GM23338 (cell line): ENCODE measurements at regions not wholly inside any gene's neighbourhood (a gene's known extent, or its start where the extent isn't known, plus 50 kb on each side); places are given as distances from the start of the nearest gene placed in this dataset.

ENCODE experiments used
- ATAC-seq: fragments of 200-7000 bp; cut with Tn5 transposase; 3 replicates; pipeline ENCODE4 v1.9.1; 2020
- DNase-seq: peaks from one replicate; pipeline ENCODE4 v3.0.0-alpha.2; 2015; ENCODE audit warnings: low spot score
- H2AFZ ChIP-seq: fragments of 200-600 bp; sonication (generic); 2 replicates; pipeline ENCODE4 v1.8.0; 2016; ENCODE audit warnings: antibody characterized with exemption, mild to moderate bottlenecking, moderate library complexity
- H3F3A ChIP-seq: fragments of 200-600 bp; sonication (generic); replicated peaks from 2 replicates; pipeline ENCODE4 v1.8.0; 2017; ENCODE audit warnings: antibody characterized with exemption, mixed run types, low read depth
- H3K27ac ChIP-seq: fragments of 200-600 bp; sonication (generic); 2 replicates; pipeline ENCODE4 v1.6.1; 2016; ENCODE audit warnings: low read depth
- H3K27me3 ChIP-seq: fragments of 200-600 bp; sonication (generic); 2 replicates; pipeline ENCODE4 v1.8.0; 2016; ENCODE audit warnings: mild to moderate bottlenecking, mixed run types, moderate library complexity; ENCODE audit not compliant: insufficient read depth
- H3K36me3 ChIP-seq: fragments of 200-600 bp; sonication (generic); 2 replicates; pipeline ENCODE4 v1.8.0; 2016; ENCODE audit warnings: mild to moderate bottlenecking; ENCODE audit not compliant: insufficient read depth
- H3K4me1 ChIP-seq: fragments of 200-600 bp; sonication (generic); 2 replicates; pipeline ENCODE4 v1.8.0; 2016; ENCODE audit warnings: mild to moderate bottlenecking, moderate library complexity; ENCODE audit not compliant: insufficient read depth
- H3K4me2 ChIP-seq: fragments of 200-600 bp; sonication (generic); 2 replicates; pipeline ENCODE4 v1.7.1; 2017; ENCODE audit warnings: mixed run types
- H3K4me3 ChIP-seq: fragments of 200-600 bp; sonication (generic); 2 replicates; pipeline ENCODE4 v1.6.1; 2016; ENCODE audit warnings: mixed run types
- H3K79me2 ChIP-seq: fragments of 200-600 bp; sonication (generic); replicated peaks from 2 replicates; pipeline ENCODE4 v1.8.0; 2017; ENCODE audit warnings: mild to moderate bottlenecking; ENCODE audit not compliant: insufficient read depth
- H3K9me2 ChIP-seq: fragments of 200-600 bp; sonication (generic); 2 replicates; pipeline ENCODE4 v1.8.0; 2017; ENCODE audit not compliant: insufficient read depth
- H4K20me1 ChIP-seq: fragments of 200-600 bp; sonication (generic); replicated peaks from 2 replicates; pipeline ENCODE4 v1.8.0; 2017; ENCODE audit warnings: mild to moderate bottlenecking; ENCODE audit not compliant: insufficient read depth
- H3K27ac Mint-ChIP-seq: 2 replicates; pipeline ENCODE4 v1.8.0; 2020; ENCODE audit warnings: inconsistent platforms, mild to moderate bottlenecking, moderate library complexity, mixed read lengths
- H3K27me3 Mint-ChIP-seq: 3 replicates; pipeline ENCODE4 v1.8.0; 2022; ENCODE audit warnings: low read depth, mild to moderate bottlenecking, moderate library complexity, mixed read lengths, inconsistent platforms; ENCODE audit not compliant: insufficient read depth, poor library complexity
- H3K36me3 Mint-ChIP-seq: 3 replicates; pipeline ENCODE4 v1.8.0; 2021; ENCODE audit warnings: low read depth, mild to moderate bottlenecking, inconsistent platforms, moderate library complexity, mixed read lengths
- H3K4me1 Mint-ChIP-seq: 3 replicates; pipeline ENCODE4 v1.8.0; 2020; ENCODE audit warnings: mild to moderate bottlenecking, inconsistent platforms, mixed read lengths
- H3K4me3 Mint-ChIP-seq: 3 replicates; pipeline ENCODE4 v1.8.0; 2021; ENCODE audit warnings: moderate library complexity, mild to moderate bottlenecking, inconsistent platforms, mixed read lengths
- H3K9me3 Mint-ChIP-seq: 3 replicates; pipeline ENCODE4 v1.8.0; 2020; ENCODE audit warnings: moderate library complexity, mild to moderate bottlenecking, inconsistent platforms, mixed read lengths
- CREB1 ChIP-seq: fragments of 250-450 bp; sonication (Bioruptor Pico); IDR thresholded peaks from 2 replicates; pipeline ENCODE4 v1.5.0; 2020; ENCODE audit warnings: low read depth, mild to moderate bottlenecking, moderate library complexity
- ETS1 ChIP-seq: IDR thresholded peaks from 2 replicates; pipeline ENCODE4 v1.6.1; 2016; ENCODE audit warnings: antibody characterized with exemption
- EZH2 ChIP-seq: fragments of 200-600 bp; sonication (generic); IDR thresholded peaks from one replicate; pipeline ENCODE4 v1.8.0; 2017; ENCODE audit warnings: antibody characterized with exemption, mild to moderate bottlenecking, low read depth; ENCODE audit not compliant: unreplicated experiment
- EZH2phosphoT487 ChIP-seq: fragments of 200-600 bp; sonication (generic); IDR thresholded peaks from one replicate; pipeline ENCODE4 v1.8.1; 2018; ENCODE audit warnings: antibody characterized with exemption; ENCODE audit not compliant: unreplicated experiment
- JUNB ChIP-seq: IDR thresholded peaks from one replicate; pipeline ENCODE4 v1.6.1; 2016; ENCODE audit warnings: antibody characterized with exemption; ENCODE audit not compliant: unreplicated experiment
- NANOG ChIP-seq: IDR thresholded peaks from 2 replicates; pipeline ENCODE4 v1.6.1; 2016; ENCODE audit warnings: antibody characterized with exemption, borderline replicate concordance
- POLR2AphosphoS5 ChIP-seq: IDR thresholded peaks from 2 replicates; pipeline ENCODE4 v1.6.1; 2016; ENCODE audit warnings: antibody characterized with exemption, low read depth
- REST ChIP-seq: IDR thresholded peaks from one replicate; pipeline ENCODE4 v1.6.1; 2018; ENCODE audit warnings: antibody characterized with exemption; ENCODE audit not compliant: unreplicated experiment
- STAT1 ChIP-seq: IDR thresholded peaks from one replicate; pipeline ENCODE4 v1.6.1; 2016; ENCODE audit warnings: antibody characterized with exemption; ENCODE audit not compliant: unreplicated experiment
- ZNF114 ChIP-seq: fragments of 250-450 bp; sonication (Bioruptor Pico); IDR thresholded peaks from 2 replicates; pipeline ENCODE4 v1.5.0; 2020; ENCODE audit warnings: mild to moderate bottlenecking, moderate library complexity
- ZNF331 ChIP-seq: fragments of 250-450 bp; sonication (Bioruptor Pico); IDR thresholded peaks from 2 replicates; pipeline ENCODE4 v1.5.0; 2020; ENCODE audit warnings: low read depth, mild to moderate bottlenecking, moderate library complexity
- TF ChIP-seq, protein P1 (sequence below), 2 experiments: fragments of 200-600 bp in 1 of 2; sonication (generic) in 1 of 2; conservative IDR thresholded peaks; 2 replicates each; pipeline versions ENCODE4 v1.5.1 to v1.6.1; 2016 to 2017; ENCODE audit warnings: antibody characterized with exemption in 2 of 2, low read depth in 2 of 2, mild to moderate bottlenecking in 2 of 2, moderate library complexity in 1 of 2
- TF ChIP-seq, protein P2 (sequence below): fragments of 250-450 bp; sonication (Bioruptor Pico); IDR thresholded peaks from 2 replicates; pipeline ENCODE4 v1.5.0; 2020; ENCODE audit warnings: mild to moderate bottlenecking, moderate library complexity

DNA sequence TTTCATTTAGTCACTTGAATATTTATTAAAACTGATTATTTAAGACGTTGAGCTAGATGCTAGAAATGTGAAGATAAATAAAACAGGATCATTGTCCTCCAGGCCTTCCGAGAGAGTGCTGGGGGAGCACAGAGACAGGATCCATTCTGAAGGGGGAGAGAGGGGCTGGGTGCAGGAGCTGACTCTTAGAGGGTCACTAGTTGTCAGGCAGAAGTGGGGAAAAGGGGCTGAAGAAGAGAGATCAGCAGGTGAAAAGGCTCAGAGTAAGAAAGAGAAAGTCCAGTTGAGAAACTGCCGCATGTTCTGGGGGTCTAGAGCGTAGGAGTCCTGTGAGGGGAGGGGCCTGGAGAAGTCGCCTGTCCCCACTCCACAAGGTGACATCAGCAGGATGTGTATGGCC is 206.2 kb upstream of the SNX19 start:
- Histone ChIP-seq H3K36me3 (no peaks in the 10 kb centered on the region), H3K4me3 (no peak overlapping the region), H3K27ac (no peak overlapping the region), H3K9me2 (no peaks in the 10 kb centered on the region), H3F3A (no peaks in the 10 kb centered on the region), H4K20me1 (no peaks in the 10 kb centered on the region), H3K79me2 (no peaks in the 10 kb centered on the region), H2AFZ (no peak overlapping the region), H3K27me3 (no peaks in the 10 kb centered on the region), H3K4me2 (no peak overlapping the region), H3K4me1 (peaks cover 8% of the 10 kb centered on the region)
- Mint-ChIP-seq H3K27me3 (peaks cover 3% of the 10 kb centered on the region), H3K4me3 (no peak overlapping the region), H3K9me3 (peaks cover 5% of the 10 kb centered on the region; the same call in 2 of the 3 replicates), H3K36me3 (no peaks in the 10 kb centered on the region), H3K4me1 (peaks cover 10% of the 10 kb centered on the region), H3K27ac (no peak overlapping the region)
- no peak for TF ChIP-seq STAT1
- no peak for TF ChIP-seq EZH2
- no peak for TF ChIP-seq NANOG
- no peak for TF ChIP-seq EZH2phosphoT487
- TF ChIP-seq, protein P1, sequence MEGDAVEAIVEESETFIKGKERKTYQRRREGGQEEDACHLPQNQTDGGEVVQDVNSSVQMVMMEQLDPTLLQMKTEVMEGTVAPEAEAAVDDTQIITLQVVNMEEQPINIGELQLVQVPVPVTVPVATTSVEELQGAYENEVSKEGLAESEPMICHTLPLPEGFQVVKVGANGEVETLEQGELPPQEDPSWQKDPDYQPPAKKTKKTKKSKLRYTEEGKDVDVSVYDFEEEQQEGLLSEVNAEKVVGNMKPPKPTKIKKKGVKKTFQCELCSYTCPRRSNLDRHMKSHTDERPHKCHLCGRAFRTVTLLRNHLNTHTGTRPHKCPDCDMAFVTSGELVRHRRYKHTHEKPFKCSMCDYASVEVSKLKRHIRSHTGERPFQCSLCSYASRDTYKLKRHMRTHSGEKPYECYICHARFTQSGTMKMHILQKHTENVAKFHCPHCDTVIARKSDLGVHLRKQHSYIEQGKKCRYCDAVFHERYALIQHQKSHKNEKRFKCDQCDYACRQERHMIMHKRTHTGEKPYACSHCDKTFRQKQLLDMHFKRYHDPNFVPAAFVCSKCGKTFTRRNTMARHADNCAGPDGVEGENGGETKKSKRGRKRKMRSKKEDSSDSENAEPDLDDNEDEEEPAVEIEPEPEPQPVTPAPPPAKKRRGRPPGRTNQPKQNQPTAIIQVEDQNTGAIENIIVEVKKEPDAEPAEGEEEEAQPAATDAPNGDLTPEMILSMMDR (conservative IDR thresholded peaks at IDR 0.05; ENCODE audit: low read depth in 2 of 2) = no peak
- TF ChIP-seq, protein P2, sequence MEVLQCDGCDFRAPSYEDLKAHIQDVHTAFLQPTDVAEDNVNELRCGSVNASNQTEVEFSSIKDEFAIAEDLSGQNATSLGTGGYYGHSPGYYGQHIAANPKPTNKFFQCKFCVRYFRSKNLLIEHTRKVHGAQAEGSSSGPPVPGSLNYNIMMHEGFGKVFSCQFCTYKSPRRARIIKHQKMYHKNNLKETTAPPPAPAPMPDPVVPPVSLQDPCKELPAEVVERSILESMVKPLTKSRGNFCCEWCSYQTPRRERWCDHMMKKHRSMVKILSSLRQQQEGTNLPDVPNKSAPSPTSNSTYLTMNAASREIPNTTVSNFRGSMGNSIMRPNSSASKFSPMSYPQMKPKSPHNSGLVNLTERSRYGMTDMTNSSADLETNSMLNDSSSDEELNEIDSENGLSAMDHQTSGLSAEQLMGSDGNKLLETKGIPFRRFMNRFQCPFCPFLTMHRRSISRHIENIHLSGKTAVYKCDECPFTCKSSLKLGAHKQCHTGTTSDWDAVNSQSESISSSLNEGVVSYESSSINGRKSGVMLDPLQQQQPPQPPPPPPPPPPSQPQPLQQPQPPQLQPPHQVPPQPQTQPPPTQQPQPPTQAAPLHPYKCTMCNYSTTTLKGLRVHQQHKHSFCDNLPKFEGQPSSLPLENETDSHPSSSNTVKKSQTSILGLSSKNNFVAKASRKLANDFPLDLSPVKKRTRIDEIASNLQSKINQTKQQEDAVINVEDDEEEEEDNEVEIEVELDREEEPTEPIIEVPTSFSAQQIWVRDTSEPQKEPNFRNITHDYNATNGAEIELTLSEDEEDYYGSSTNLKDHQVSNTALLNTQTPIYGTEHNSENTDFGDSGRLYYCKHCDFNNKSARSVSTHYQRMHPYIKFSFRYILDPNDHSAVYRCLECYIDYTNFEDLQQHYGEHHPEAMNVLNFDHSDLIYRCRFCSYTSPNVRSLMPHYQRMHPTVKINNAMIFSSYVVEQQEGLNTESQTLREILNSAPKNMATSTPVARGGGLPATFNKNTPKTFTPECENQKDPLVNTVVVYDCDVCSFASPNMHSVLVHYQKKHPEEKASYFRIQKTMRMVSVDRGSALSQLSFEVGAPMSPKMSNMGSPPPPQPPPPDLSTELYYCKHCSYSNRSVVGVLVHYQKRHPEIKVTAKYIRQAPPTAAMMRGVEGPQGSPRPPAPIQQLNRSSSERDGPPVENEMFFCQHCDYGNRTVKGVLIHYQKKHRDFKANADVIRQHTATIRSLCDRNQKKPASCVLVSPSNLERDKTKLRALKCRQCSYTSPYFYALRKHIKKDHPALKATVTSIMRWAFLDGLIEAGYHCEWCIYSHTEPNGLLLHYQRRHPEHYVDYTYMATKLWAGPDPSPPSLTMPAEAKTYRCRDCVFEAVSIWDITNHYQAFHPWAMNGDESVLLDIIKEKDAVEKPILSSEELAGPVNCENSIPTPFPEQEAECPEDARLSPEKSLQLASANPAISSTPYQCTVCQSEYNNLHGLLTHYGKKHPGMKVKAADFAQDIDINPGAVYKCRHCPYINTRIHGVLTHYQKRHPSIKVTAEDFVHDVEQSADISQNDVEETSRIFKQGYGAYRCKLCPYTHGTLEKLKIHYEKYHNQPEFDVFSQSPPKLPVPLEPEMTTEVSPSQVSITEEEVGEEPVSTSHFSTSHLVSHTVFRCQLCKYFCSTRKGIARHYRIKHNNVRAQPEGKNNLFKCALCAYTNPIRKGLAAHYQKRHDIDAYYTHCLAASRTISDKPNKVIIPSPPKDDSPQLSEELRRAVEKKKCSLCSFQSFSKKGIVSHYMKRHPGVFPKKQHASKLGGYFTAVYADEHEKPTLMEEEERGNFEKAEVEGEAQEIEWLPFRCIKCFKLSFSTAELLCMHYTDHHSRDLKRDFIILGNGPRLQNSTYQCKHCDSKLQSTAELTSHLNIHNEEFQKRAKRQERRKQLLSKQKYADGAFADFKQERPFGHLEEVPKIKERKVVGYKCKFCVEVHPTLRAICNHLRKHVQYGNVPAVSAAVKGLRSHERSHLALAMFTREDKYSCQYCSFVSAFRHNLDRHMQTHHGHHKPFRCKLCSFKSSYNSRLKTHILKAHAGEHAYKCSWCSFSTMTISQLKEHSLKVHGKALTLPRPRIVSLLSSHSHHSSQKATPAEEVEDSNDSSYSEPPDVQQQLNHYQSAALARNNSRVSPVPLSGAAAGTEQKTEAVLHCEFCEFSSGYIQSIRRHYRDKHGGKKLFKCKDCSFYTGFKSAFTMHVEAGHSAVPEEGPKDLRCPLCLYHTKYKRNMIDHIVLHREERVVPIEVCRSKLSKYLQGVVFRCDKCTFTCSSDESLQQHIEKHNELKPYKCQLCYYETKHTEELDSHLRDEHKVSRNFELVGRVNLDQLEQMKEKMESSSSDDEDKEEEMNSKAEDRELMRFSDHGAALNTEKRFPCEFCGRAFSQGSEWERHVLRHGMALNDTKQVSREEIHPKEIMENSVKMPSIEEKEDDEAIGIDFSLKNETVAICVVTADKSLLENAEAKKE (CRISPR knock-in tag) = no peak
- no peak for TF ChIP-seq CREB1
- no peak for TF ChIP-seq REST
- no peak for TF ChIP-seq ZNF331 (CRISPR knock-in tag)
- TF ChIP-seq ETS1 = no peak
- TF ChIP-seq ZNF114 (CRISPR knock-in tag) = no peak
- no peak for TF ChIP-seq JUNB
- TF ChIP-seq POLR2AphosphoS5 = no peak
- no peak for DNase-seq
- ATAC-seq = no peak
